Kidney (tissue), 13 donors: ENCODE measurements at regions not wholly inside any gene's neighbourhood (a gene's known extent, or its start where the extent isn't known, plus 50 kb on each side); places are given as distances from the start of the nearest gene placed in this dataset.
A peak's percentile ranks its signal among the peaks of the same experiment; 100 is the strongest.

ENCODE experiments used
- DNase-seq, 5 donors: peaks; one replicate each; pipeline ENCODE4 v3.0.0-alpha.2; 2013 to 2020
- FAIRE-seq: peaks from 2 replicates; lab custom pipeline; 2012; peaks lifted over from hg19 to GRCh38; lab: Jason Lieb, UNC
- H3K27ac ChIP-seq, 2 donors: one replicate each; pipeline ENCODE4 v1.7.0; 2013; ENCODE audit warnings: low read depth in 2 of 2, low read length in 2 of 2, inconsistent platforms in 1 of 2
- H3K27me3 ChIP-seq: one replicate; pipeline ENCODE4 v1.7.1; 2013; ENCODE audit warnings: low read length, inconsistent platforms; ENCODE audit not compliant: control insufficient read depth, insufficient read depth
- H3K36me3 ChIP-seq, 3 donors: one replicate each; pipeline versions ENCODE4 v1.7.0 to v1.7.1; 2013; ENCODE audit warnings: low read length in 3 of 3, control low read depth in 1 of 3, inconsistent platforms in 1 of 3; ENCODE audit not compliant: insufficient read depth in 3 of 3, control insufficient read depth in 2 of 3
- H3K4me1 ChIP-seq, 3 donors: one replicate each; pipeline versions ENCODE4 v1.7.0 to v1.7.1; 2013; ENCODE audit warnings: low read length in 3 of 3, inconsistent platforms in 1 of 3, low read depth in 1 of 3; ENCODE audit not compliant: control insufficient read depth in 2 of 3, insufficient read depth in 2 of 3
- H3K4me3 ChIP-seq, 3 donors: one replicate each; pipeline versions ENCODE4 v1.7.0 to v1.8.1; 2013; ENCODE audit warnings: low read length in 3 of 3, control low read depth in 1 of 3, inconsistent platforms in 1 of 3
- H3K9ac ChIP-seq, 3 donors: one replicate each; pipeline versions ENCODE4 v1.7.0 to v1.7.1; 2013; ENCODE audit warnings: low read length in 3 of 3, control low read depth in 1 of 3, inconsistent platforms in 1 of 3
- H3K9me3 ChIP-seq, 3 donors: one replicate each; pipeline versions ENCODE4 v1.7.0 to v1.7.1; 2013; ENCODE audit warnings: low read length in 3 of 3, control low read depth in 1 of 3, inconsistent platforms in 1 of 3; ENCODE audit not compliant: control insufficient read depth in 2 of 3, insufficient read depth in 1 of 3
- intact Hi-C: fragments of 100-400 bp; cut with DNase I; formaldehyde crosslinking; loops from one replicate; pipeline ENCODE4 v1.11.1; 2022
- TF ChIP-seq, protein P1 (sequence below): IDR thresholded peaks from 3 replicates; pipeline ENCODE4 v1.5.1; 2012; ENCODE audit warnings: mild to moderate bottlenecking, moderate library complexity, borderline replicate concordance; ENCODE audit not compliant: insufficient read depth; ENCODE audit errors: extremely low read depth
- donor health status: control.
- donor health status: control.
- donor health status: control.
- donor health status: control.
- donor health status: control.
- donor health status: DM: yes; HTN: yes; CAD: no.
- donor health status: Normal renal cell carcinoma (clear cell type).

DNA sequence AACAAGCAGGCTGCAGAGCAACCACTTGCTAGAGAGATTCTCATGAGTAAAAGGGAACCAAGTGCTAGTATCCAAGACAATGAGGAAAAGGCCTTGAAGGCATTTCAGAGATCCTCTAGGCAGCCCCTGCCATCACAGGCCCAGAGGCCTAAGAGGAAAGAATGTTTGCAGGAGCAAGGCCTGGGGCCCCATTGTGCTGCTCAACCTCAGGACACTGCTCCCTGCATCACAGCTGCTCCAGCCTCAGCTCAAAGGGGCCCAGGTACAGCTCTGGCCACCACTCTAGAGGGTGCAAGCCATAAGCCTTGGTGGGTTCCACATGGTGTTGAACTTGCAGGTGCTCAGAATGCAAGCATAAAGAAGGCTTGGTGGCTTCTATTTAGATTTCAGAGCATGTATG, 243.0 kb upstream of the RPL38 start:
- no peak overlapping the region for H3K4me3 ChIP-seq
- TF ChIP-seq, protein P1, sequence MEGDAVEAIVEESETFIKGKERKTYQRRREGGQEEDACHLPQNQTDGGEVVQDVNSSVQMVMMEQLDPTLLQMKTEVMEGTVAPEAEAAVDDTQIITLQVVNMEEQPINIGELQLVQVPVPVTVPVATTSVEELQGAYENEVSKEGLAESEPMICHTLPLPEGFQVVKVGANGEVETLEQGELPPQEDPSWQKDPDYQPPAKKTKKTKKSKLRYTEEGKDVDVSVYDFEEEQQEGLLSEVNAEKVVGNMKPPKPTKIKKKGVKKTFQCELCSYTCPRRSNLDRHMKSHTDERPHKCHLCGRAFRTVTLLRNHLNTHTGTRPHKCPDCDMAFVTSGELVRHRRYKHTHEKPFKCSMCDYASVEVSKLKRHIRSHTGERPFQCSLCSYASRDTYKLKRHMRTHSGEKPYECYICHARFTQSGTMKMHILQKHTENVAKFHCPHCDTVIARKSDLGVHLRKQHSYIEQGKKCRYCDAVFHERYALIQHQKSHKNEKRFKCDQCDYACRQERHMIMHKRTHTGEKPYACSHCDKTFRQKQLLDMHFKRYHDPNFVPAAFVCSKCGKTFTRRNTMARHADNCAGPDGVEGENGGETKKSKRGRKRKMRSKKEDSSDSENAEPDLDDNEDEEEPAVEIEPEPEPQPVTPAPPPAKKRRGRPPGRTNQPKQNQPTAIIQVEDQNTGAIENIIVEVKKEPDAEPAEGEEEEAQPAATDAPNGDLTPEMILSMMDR = no peak
- peaks cover 0 to 2% (median 0%) of the 10 kb centered on the region in 3 donors for H3K9me3 ChIP-seq
- intact Hi-C loops = no loop called here
- no peaks in the 10 kb centered on the region for H3K36me3 ChIP-seq
- H3K27me3 ChIP-seq = no peaks in the 10 kb centered on the region
- H3K27ac ChIP-seq = no peak overlapping the region
- no peaks in the 10 kb centered on the region for H3K4me1 ChIP-seq
- H3K9ac ChIP-seq = no peak overlapping the region
- FAIRE-seq (no peak), DNase-seq (no peak)

DNA sequence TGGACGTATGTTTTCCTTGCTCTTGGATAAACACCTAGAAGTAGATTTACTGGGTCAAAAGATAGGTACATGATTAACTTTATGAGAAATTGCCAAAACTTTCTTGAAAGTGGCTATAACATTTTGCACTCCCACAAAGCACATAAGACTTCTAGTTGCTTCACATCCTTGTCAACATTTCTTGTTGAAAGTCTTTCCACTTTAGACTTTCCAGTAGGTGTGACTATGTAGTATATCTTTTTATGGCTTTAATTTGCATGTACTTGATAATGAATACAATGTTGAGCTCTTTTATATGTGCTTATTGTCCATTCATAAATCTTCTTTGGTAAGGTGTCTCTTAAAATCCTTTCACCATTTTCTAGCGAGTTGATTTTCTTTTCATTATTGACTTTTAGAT, 241.2 kb upstream of the RPL38 start:
- Histone ChIP-seq H3K27ac (no peak overlapping the region), H3K9me3 (peaks cover 0 to 2% (median 0%) of the 10 kb centered on the region in 3 donors), H3K4me3 (no peak overlapping the region), H3K4me1 (no peaks in the 10 kb centered on the region), H3K27me3 (no peaks in the 10 kb centered on the region), H3K36me3 (no peaks in the 10 kb centered on the region), H3K9ac (no peak overlapping the region)
- TF ChIP-seq, protein P1 = no peak
- no peak for FAIRE-seq
- intact Hi-C loops = no loop called here
- DNase-seq = no peak

DNA sequence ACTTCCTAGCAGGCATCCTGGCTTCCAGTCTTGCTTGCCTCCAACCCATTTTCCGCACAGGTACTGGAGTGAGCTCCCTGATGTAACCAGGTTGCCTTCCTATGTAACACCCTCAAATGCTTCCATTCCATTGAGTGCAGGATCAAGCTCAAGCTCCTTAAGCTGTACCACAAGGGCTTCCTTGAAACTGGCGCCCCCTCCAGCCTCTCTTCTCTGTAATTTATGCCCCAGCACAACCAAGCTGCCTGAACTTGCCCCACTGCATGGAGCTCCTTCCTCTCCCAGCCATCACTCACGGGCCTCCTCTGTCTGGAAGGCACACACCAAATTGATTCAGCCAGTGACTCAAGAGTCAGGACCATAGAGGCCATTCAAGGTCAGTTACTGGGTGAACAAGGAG, 234.8 kb upstream of the RPL38 start:
- TF ChIP-seq, protein P1 = no peak
- no peaks in the 10 kb centered on the region for H3K36me3 ChIP-seq
- no peak overlapping the region for H3K27ac ChIP-seq
- DNase-seq = no peak
- no peaks in the 10 kb centered on the region for H3K4me1 ChIP-seq
- FAIRE-seq = no peak
- intact Hi-C loops = no loop called here
- H3K27me3 ChIP-seq = no peaks in the 10 kb centered on the region
- peaks cover 0 to 2% (median 0%) of the 10 kb centered on the region in 3 donors for H3K9me3 ChIP-seq
- no peak overlapping the region for H3K4me3 ChIP-seq
- H3K9ac ChIP-seq = no peak overlapping the region

DNA sequence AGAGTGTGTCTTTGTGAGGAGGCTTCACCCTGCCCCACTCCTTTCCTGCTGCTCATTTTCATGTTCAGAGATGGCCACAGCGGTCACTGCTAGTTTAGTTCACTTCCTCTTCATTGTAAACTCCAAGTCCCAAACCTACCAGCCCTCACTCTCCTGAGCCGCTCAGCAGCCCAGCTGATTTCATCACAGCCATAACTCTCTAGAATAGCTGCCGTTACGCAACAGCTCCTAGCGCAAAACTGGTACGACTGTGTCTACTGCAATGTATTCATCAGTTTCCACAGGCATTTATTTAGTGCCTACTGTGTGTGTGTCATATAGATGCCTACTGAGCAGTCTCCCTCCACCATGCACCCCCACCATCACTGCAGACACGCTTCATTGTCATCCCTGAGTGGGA, 233.5 kb upstream of the RPL38 start:
- H3K9me3 ChIP-seq = no peaks in the 10 kb centered on the region
- FAIRE-seq (no peak), DNase-seq (peak in 2 of 5 donors; percentile 16 to 32)
- no peaks in the 10 kb centered on the region for H3K36me3 ChIP-seq
- no peak overlapping the region for H3K9ac ChIP-seq
- intact Hi-C loops = no loop called here
- TF ChIP-seq, protein P1 = no peak
- H3K4me3 ChIP-seq = no peak overlapping the region
- H3K27ac ChIP-seq = no peak overlapping the region
- H3K27me3 ChIP-seq = no peaks in the 10 kb centered on the region
- no peaks in the 10 kb centered on the region for H3K4me1 ChIP-seq
